ENCODE measurements at regions not wholly inside any gene's neighbourhood (a gene's known extent, or its start where the extent isn't known, plus 50 kb on each side); places are given as distances from the start of the nearest gene placed in this dataset.
A peak's percentile ranks its signal among the peaks of the same experiment; 100 is the strongest.
"Not testable (repeated sequence)": the region's sequence is repeated elsewhere in the genome, so short reads cannot be mapped to it uniquely, and the experiment has no call there.

DNA sequence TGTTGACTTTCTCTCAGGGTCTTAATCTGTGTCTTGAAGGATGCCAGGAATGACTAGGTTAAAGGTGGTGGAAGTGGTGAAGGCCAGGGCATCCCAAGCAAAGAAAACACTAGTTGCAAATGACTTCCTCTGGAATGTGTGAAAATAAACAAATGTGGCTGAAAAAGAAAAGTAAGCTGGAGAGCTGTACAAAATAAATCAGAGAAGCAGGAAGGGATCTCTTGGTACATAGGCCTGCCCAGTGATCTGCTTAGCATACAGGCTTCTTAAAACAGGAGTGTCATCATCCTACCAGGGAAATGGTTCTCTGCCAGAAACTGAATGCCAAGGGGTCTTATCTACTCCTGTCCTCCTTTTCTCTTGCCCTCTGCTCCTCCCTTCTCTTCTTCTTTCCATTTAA lies 1616.0 kb downstream of the KHDRBS2 start:
- Histone ChIP-seq H3K27me3 (ENCODE audit: control insufficient read depth, insufficient read depth, low read length) (no peaks in the 10 kb centered on the region), H3K36me3 (ENCODE audit: control insufficient read depth, insufficient read depth, low read length) (no peaks in the 10 kb centered on the region), H3K27ac (ENCODE audit: low read length) (no peak overlapping the region)

DNA sequence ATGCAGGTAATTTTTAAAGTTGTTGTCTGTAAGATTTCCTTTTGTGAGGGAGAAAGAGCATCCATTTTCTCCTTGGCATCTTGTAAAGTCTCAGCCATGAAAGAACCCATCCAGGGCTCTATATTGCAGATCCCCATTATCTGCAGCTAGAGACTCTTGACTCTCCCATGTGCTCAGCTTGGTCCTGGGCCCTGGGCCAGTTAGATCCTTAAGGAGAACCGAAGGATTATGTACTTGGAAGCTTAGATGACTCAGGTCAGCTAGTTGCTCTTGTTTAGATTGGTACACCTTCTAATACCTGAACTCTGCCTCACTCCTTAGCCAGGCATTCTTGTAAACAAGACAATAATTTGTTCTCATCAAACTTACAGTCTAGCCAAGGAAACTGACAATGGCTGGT lies 1617.6 kb downstream of the KHDRBS2 start:
- DNase-seq (ENCODE audit: low read depth, low spot score) = no peak
- no CpG with 5 or more reads among the region's 1 CpG for WGBS (ENCODE audit: insufficient coverage, insufficient read length)
- Histone ChIP-seq H3K36me3 (ENCODE audit: control insufficient read depth, insufficient read depth, low read length) (no peaks in the 10 kb centered on the region), H3K4me3 (ENCODE audit: low read length) (no peak overlapping the region), H3K27ac (ENCODE audit: low read length) (no peak overlapping the region), H3K9me3 (ENCODE audit: control insufficient read depth, insufficient read depth, low read length) (no peaks in the 10 kb centered on the region), H3K4me1 (ENCODE audit: control insufficient read depth, insufficient read depth, low read length) (no peaks in the 10 kb centered on the region), H3K27me3 (ENCODE audit: control insufficient read depth, insufficient read depth, low read length) (no peaks in the 10 kb centered on the region)

More for the DNA sequence above, 1616.0 kb downstream of the KHDRBS2 start:
- H3K4me3 ChIP-seq (ENCODE audit: low read length) = no peak overlapping the region
- no peak for DNase-seq (ENCODE audit: low read depth, low spot score)
- no peaks in the 10 kb centered on the region for H3K9me3 ChIP-seq (ENCODE audit: control insufficient read depth, insufficient read depth, low read length)
- no peaks in the 10 kb centered on the region for H3K4me1 ChIP-seq (ENCODE audit: control insufficient read depth, insufficient read depth, low read length)

DNA sequence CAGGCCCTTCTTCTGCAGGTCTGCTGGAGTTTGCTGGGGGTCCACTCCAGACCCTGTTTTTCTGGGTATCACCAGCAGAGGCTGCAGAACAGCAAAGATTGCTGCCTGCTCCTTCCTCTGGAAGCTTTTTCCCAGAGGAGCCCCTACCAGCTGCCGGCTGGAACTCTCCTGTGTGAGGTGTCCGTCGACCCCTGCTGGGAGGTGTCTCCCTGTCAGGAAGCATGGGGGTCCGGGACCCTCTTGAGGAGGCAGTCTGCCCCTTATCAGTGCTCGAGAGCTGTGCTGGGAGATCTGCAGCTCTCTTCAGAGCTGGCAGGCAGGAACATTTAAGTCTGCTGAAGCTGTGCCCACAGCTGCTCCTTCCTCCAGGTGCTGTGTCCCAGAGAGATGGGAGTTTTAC lies 1622.8 kb downstream of the KHDRBS2 start:
- WGBS (ENCODE audit: insufficient coverage, insufficient read length) = no CpG with 5 or more reads among the region's 5 CpGs
- H3K9me3 ChIP-seq (ENCODE audit: control insufficient read depth, insufficient read depth, low read length); H3K4me1 ChIP-seq (ENCODE audit: control insufficient read depth, insufficient read depth, low read length); H3K27ac ChIP-seq (ENCODE audit: low read length); H3K36me3 ChIP-seq (ENCODE audit: control insufficient read depth, insufficient read depth, low read length); DNase-seq (ENCODE audit: low read depth, low spot score); H3K27me3 ChIP-seq (ENCODE audit: control insufficient read depth, insufficient read depth, low read length); H3K4me3 ChIP-seq (ENCODE audit: low read length): not testable (repeated sequence)

DNA sequence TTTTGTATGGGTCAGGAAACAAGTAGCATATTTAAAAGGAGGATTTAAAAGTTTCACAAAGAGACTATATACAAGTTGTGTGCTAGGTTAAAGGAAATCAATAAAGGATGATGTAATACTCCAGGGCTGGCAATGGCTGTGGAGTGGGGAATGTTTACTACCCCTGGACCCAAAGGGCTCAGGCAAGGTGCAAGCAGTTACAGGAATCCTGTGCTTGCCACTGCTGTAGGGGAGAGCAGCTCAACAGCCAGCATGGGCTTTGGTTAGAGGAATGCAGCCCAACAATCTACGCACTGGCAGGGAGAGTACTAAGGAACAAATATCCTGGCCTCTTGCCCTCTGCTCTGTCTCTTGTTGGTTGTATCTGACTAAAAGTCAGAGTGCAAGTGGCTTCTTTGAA lies 1642.2 kb downstream of the KHDRBS2 start:
- WGBS (ENCODE audit: insufficient coverage, insufficient read length) = no CpG with 5 or more reads among the region's 1 CpG
- peak; percentile 1 for DNase-seq (ENCODE audit: low read depth, low spot score)

DNA sequence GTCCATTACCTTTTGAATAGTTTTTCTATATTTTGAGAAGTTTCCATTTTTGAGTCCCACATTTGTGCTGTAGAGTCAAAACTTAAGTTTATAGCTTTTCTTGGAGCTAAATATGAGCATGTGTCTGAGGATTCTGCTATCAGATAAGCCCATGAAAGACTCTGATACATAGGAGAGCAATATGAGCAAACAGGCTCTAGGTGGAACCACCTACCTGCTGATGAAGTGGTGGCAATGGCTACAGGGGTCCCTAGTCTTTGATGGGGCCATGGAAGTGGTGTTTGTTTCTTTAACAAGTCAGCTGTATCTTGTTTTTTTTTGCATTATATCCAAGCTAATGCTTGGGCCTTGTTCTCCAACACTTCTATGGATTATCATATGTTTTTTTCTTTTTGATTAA lies 1646.8 kb downstream of the KHDRBS2 start:
- not testable (repeated sequence) for H3K4me1 ChIP-seq (ENCODE audit: control insufficient read depth, insufficient read depth, low read length); H3K9me3 ChIP-seq (ENCODE audit: control insufficient read depth, insufficient read depth, low read length); H3K4me3 ChIP-seq (ENCODE audit: low read length); DNase-seq (ENCODE audit: low read depth, low spot score); H3K36me3 ChIP-seq (ENCODE audit: control insufficient read depth, insufficient read depth, low read length); H3K27ac ChIP-seq (ENCODE audit: low read length); H3K27me3 ChIP-seq (ENCODE audit: control insufficient read depth, insufficient read depth, low read length)

More for the DNA sequence above, 1642.2 kb downstream of the KHDRBS2 start:
- H3K9me3 ChIP-seq (ENCODE audit: control insufficient read depth, insufficient read depth, low read length) = no peaks in the 10 kb centered on the region
- H3K4me3 ChIP-seq (ENCODE audit: low read length) = no peak overlapping the region
- no peaks in the 10 kb centered on the region for H3K4me1 ChIP-seq (ENCODE audit: control insufficient read depth, insufficient read depth, low read length)
- H3K27ac ChIP-seq (ENCODE audit: low read length) = no peak overlapping the region
- H3K27me3 ChIP-seq (ENCODE audit: control insufficient read depth, insufficient read depth, low read length) = no peaks in the 10 kb centered on the region
- H3K36me3 ChIP-seq (ENCODE audit: control insufficient read depth, insufficient read depth, low read length) = no peaks in the 10 kb centered on the region

All from iPS DF 6.9 (cell line).